Activated naive CD4-positive, alpha-beta T cell treated with anti-CD3 and anti-CD28 coated beads, Interleukin-2, amount 50 U/mL, for 24 hours (primary cell): ENCODE measurements at regions not wholly inside any gene's neighbourhood (a gene's known extent, or its start where the extent isn't known, plus 50 kb on each side); places are given as distances from the start of the nearest gene placed in this dataset.

Experiments
- H3K27ac Mint-ChIP-seq: one replicate; pipeline ENCODE4 v1.8.0; 2021; ENCODE audit warnings: mild to moderate bottlenecking, mixed read lengths
- H3K27me3 Mint-ChIP-seq: one replicate; pipeline ENCODE4 v1.8.0; 2021; ENCODE audit warnings: mixed read lengths
- H3K36me3 Mint-ChIP-seq: one replicate; pipeline ENCODE4 v1.8.0; 2021; ENCODE audit warnings: mixed read lengths
- H3K4me1 Mint-ChIP-seq: one replicate; pipeline ENCODE4 v1.8.0; 2021; ENCODE audit warnings: mixed read lengths
- H3K4me3 Mint-ChIP-seq: one replicate; pipeline ENCODE4 v1.8.0; 2021; ENCODE audit warnings: mild to moderate bottlenecking, mixed read lengths
- H3K9me3 Mint-ChIP-seq: one replicate; pipeline ENCODE4 v1.8.0; 2021; ENCODE audit warnings: mixed read lengths

DNA sequence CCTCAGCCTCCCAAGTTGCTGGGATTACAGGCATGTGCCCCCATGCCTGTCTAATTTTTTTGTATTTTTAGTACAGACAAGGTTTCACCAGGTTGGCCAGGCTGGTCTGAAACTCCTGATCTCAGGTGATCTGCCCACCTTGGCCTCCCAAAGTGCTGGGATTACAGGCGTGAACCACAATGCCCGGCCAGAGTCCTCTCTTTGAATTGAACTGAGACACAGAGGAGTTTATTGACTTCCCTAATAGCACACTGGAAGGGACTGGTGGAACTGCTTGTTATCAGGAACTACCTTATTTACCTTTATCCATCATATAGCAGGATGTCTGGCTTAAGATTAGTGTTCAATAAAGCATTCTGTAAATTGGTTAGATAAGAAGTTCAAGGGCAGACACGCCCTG, 613.8 kb downstream of the EFNB2 start:
- Mint-ChIP-seq H3K27me3 (peaks cover 2% of the 10 kb centered on the region), H3K9me3 (no peaks in the 10 kb centered on the region), H3K4me1 (no peaks in the 10 kb centered on the region), H3K36me3 (no peaks in the 10 kb centered on the region), H3K4me3 (no peak overlapping the region), H3K27ac (no peak overlapping the region)

GRCh38 chr13:105920370-105920769, 615.1 kb downstream of the EFNB2 start:
- Mint-ChIP-seq H3K27ac (no peak overlapping the region), H3K27me3 (peaks cover 2% of the 10 kb centered on the region), H3K4me1 (no peaks in the 10 kb centered on the region), H3K36me3 (no peaks in the 10 kb centered on the region), H3K9me3 (no peaks in the 10 kb centered on the region), H3K4me3 (no peak overlapping the region)

DNA sequence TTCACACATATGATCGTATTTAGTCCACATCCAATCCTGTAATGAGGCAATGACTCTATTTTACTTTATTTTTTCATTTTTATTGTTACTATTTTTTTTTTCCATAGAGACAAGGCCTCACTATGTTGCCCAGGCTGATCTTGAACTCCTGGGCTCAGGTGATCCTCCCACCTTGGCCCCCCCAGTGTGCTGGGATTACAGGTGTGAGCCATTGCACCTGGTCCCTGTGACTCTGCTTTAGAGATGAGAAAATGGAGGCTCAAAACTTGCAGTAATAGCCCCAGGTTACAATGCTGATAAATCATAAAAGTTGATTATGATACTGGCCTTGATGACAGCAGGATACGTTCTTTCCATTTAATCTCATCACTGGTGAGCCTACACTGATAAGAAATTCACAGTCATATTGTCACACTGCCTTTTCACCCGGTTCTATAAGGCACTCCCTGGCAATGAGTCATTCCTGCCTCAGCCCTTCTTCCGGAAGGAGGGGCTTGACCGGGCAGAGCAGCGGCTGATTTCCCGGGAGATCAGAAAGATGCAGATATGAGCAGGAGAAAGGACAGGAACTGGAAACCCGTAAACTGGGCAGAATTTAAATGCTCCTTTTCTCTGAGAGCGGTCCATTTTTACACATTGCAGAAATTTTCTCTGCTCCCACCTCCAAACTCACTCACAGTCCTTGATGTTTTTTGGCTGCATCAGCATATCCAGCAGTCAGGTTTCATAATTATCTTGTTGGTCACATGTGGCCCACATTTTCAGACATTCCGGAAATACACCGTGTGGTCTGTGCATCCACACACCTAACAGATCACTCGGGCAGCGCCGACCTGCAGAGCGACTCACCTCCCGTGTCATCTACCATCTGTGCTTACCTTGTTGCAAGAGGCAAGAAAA, 616.4 kb downstream of the EFNB2 start:
- Mint-ChIP-seq H3K36me3 (no peaks in the 10 kb centered on the region), H3K27me3 (peaks cover 1% of the 10 kb centered on the region), H3K27ac (no peak overlapping the region), H3K9me3 (no peaks in the 10 kb centered on the region), H3K4me1 (no peaks in the 10 kb centered on the region), H3K4me3 (no peak overlapping the region)

GRCh38 chr13:105915146-105915850, 620.2 kb downstream of the EFNB2 start:
- no peak overlapping the region for H3K27ac Mint-ChIP-seq
- no peaks in the 10 kb centered on the region for H3K4me1 Mint-ChIP-seq
- H3K9me3 Mint-ChIP-seq = no peaks in the 10 kb centered on the region
- no peaks in the 10 kb centered on the region for H3K36me3 Mint-ChIP-seq
- H3K4me3 Mint-ChIP-seq = no peak overlapping the region
- H3K27me3 Mint-ChIP-seq = peaks cover 5% of the 10 kb centered on the region

DNA sequence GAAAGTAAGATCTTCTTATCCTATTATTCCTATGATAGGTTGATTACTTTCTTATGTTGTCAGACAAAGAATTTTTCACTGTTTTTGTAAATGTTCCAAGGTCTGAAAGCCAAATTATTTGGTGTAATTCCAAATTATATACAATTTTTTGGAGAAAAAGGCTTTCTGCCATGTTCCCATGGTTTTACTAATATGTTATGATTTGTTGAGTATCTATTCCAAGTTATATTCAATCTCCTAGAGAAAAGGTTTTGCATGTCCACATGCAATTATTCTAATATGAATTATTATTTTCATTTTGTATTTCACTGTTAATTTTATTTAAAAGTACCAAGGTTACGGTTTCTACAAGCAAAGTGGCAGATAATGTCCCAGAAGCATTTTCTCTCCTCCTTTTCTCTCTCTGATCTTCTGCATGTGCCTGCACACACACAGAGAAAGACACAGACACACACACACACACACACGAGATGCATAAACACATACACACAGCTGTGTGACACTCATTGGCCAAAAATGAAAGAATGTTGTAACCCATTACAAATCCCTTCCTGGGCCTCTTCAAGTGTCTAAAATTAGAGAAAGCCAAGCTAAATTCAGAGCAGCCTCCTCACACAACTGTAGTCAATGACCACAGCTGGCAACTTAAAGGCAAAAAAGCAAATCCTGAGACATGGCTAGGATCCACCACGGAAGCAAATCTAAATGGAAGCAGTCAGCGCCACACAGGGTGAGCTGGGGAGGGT, 621.0 kb downstream of the EFNB2 start:
- H3K36me3 Mint-ChIP-seq = no peaks in the 10 kb centered on the region
- no peak overlapping the region for H3K4me3 Mint-ChIP-seq
- H3K27me3 Mint-ChIP-seq = peaks cover 5% of the 10 kb centered on the region
- no peaks in the 10 kb centered on the region for H3K9me3 Mint-ChIP-seq
- no peak overlapping the region for H3K27ac Mint-ChIP-seq
- H3K4me1 Mint-ChIP-seq = no peaks in the 10 kb centered on the region

DNA sequence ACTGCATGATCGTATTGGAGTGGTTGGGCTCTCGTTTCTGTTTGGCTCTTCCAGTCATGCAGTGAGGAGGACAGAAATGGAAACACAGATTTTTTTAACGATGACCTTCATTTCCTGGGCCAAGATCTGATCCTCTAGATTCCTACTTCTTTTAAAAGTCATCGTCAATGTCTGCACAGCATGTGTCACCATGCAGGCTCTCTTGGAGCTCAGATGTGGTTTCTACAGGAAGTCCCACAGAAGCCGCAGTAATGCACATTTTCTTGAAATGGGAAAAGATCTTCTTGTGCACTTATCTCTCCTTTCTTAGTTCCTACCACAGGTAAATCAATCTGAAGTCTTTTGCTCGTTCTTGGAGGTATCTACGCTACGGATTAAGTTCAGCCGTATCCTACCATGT, 626.9 kb downstream of the EFNB2 start:
- Mint-ChIP-seq H3K4me1 (peaks cover 18% of the 10 kb centered on the region), H3K27me3 (peaks cover 6% of the 10 kb centered on the region), H3K9me3 (no peaks in the 10 kb centered on the region), H3K36me3 (no peaks in the 10 kb centered on the region), H3K27ac (no peak overlapping the region), H3K4me3 (peak overlapping the region; percentile 30)

- Mint-ChIP-seq H3K4me1 (peaks cover 18% of the 10 kb centered on the region), H3K27ac (no peak overlapping the region), H3K36me3 (no peaks in the 10 kb centered on the region), H3K9me3 (no peaks in the 10 kb centered on the region), H3K27me3 (peaks cover 6% of the 10 kb centered on the region), H3K4me3 (no peak overlapping the region)
Observed at GRCh38 chr13:105907319-105908019, 628.0 kb downstream of the EFNB2 start.

GRCh38 chr13:105906746-105907145, 628.7 kb downstream of the EFNB2 start:
- no peaks in the 10 kb centered on the region for H3K9me3 Mint-ChIP-seq
- H3K27me3 Mint-ChIP-seq = peaks cover 6% of the 10 kb centered on the region
- H3K36me3 Mint-ChIP-seq = no peaks in the 10 kb centered on the region
- H3K4me3 Mint-ChIP-seq = no peak overlapping the region
- H3K27ac Mint-ChIP-seq = no peak overlapping the region
- peaks cover 18% of the 10 kb centered on the region for H3K4me1 Mint-ChIP-seq

DNA sequence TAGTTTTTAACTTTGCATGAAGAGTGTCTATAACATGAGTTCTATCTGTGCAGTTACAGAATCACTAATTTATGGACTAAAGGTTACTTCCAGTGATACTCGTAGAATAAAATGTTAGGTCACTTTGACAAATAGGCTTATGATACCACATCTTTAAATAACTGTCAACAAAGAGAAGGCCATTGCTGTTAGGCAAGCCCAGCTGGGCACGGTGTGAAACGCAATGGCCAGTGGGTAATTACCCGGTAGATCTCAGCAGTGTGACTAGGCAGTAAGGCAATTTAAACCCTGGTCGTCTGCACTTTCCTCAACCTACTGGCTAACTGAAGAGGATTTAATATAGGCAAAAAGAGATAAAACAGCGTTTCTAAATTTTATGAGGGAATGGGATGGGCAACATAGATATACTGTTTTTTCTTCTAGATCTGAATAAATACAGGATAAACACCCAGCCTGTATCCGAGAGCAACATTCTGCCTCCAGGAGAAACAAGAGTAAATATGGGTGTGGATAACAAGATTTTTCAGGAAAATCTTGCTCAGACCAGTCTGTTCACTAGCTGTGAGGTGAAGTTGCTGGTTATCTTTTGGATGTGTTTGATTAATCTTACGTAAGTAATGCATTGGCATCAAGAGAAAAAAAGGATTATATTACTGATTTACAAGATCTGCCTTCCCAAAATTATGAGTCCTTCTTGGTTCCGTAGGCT, 631.3 kb downstream of the EFNB2 start:
- Mint-ChIP-seq H3K27ac (no peak overlapping the region), H3K9me3 (no peaks in the 10 kb centered on the region), H3K27me3 (peaks cover 3% of the 10 kb centered on the region), H3K4me1 (peaks cover 16% of the 10 kb centered on the region), H3K36me3 (no peaks in the 10 kb centered on the region), H3K4me3 (no peak overlapping the region)

DNA sequence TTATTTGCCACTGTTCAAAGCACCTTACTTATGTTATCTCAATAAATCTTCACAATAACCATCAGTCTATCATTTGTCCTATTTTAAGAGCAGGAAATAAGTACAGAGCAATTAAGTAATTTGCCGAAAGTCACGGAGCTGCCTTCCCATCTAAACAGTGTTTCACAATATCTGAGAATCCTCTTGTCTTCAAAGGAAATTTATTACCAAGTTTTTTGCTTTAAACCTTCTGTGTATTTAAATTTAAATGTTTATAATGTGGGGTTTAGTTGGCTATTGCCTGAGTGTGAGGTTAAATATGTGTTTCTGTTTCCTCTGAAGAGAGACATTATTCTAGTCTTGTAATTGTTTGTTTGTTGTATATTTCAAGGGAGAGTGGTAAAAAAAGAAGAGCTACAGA, 633.1 kb downstream of the EFNB2 start:
- Mint-ChIP-seq H3K9me3 (no peaks in the 10 kb centered on the region), H3K27me3 (peaks cover 3% of the 10 kb centered on the region), H3K36me3 (no peaks in the 10 kb centered on the region), H3K4me3 (no peak overlapping the region), H3K4me1 (no peaks in the 10 kb centered on the region), H3K27ac (no peak overlapping the region)

DNA sequence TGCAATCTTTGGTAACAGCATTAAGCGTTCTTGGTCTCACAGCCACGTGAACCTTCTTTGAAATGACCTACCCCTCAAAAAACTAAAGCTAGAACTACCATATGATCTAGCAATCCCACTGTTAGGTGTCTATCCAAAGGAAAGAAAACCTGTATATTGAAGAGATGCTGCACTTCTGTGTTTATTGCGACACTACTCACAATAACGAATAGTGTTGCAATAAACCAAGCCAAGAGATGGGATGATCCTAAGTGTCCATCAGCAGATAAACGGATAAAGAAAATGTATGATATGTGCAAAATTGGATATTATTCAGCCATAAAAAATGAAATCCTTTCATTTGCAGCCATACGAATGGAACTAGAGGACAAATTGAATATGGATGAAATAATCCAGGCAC, 637.9 kb downstream of the EFNB2 start:
- H3K36me3 Mint-ChIP-seq = no peaks in the 10 kb centered on the region
- no peak overlapping the region for H3K27ac Mint-ChIP-seq
- no peak overlapping the region for H3K4me3 Mint-ChIP-seq
- H3K4me1 Mint-ChIP-seq = no peaks in the 10 kb centered on the region
- no peaks in the 10 kb centered on the region for H3K27me3 Mint-ChIP-seq
- no peaks in the 10 kb centered on the region for H3K9me3 Mint-ChIP-seq

- no peaks in the 10 kb centered on the region for H3K27me3 Mint-ChIP-seq
- H3K4me1 Mint-ChIP-seq = no peaks in the 10 kb centered on the region
- H3K9me3 Mint-ChIP-seq = no peaks in the 10 kb centered on the region
- no peaks in the 10 kb centered on the region for H3K36me3 Mint-ChIP-seq
- H3K27ac Mint-ChIP-seq = no peak overlapping the region
- H3K4me3 Mint-ChIP-seq = no peak overlapping the region
Observed at GRCh38 chr13:105894697-105895096, 640.8 kb downstream of the EFNB2 start.

DNA sequence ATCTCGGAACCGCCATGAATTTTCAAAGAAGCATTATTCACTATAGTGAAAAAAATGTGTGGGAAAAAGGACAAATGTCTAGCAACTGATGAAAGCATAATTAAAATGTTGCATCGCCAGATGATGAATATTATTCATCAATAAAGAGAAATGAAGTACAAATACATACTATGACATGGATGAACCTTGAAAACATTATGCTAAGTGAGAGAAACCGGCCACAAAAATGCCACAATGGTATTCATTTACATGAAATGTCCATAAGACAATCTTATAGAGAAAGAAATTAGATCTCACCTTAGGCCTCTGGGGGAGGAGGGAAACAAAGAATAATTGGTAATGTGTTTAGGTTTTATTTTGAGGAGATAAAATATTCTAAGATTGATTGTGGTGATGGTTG, 645.0 kb downstream of the EFNB2 start:
- no peak overlapping the region for H3K4me3 Mint-ChIP-seq
- H3K4me1 Mint-ChIP-seq = no peaks in the 10 kb centered on the region
- H3K9me3 Mint-ChIP-seq = peaks cover 5% of the 10 kb centered on the region
- no peaks in the 10 kb centered on the region for H3K27me3 Mint-ChIP-seq
- H3K36me3 Mint-ChIP-seq = no peaks in the 10 kb centered on the region
- H3K27ac Mint-ChIP-seq = no peak overlapping the region

GRCh38 chr13:105878119-105878700, 657.3 kb downstream of the EFNB2 start:
- Mint-ChIP-seq H3K4me1 (no peaks in the 10 kb centered on the region), H3K27me3 (no peaks in the 10 kb centered on the region), H3K36me3 (no peaks in the 10 kb centered on the region), H3K9me3 (no peaks in the 10 kb centered on the region), H3K27ac (no peak overlapping the region), H3K4me3 (no peak overlapping the region)
